H1 (cell line): ENCODE measurements at regions not wholly inside any gene's neighbourhood (a gene's known extent, or its start where the extent isn't known, plus 50 kb on each side); places are given as distances from the start of the nearest gene placed in this dataset.

ENCODE experiments used
- CTCF ChIA-PET: fragments of 300-600 bp; sonication (Branson Sonifier 250); formaldehyde crosslinking; loops from one replicate; lab custom pipeline; 2021; ENCODE audit not compliant: partially characterized antibody; lab: Charles Lee
- POLR2A ChIA-PET: fragments of 300-600 bp; sonication (Branson Sonifier 250); formaldehyde crosslinking; loops from one replicate; lab custom pipeline; 2021; ENCODE audit warnings: inconsistent platforms; ENCODE audit not compliant: partially characterized antibody; lab: Charles Lee
- DNase-seq, 2 experiments: peaks; one replicate each; pipeline versions ENCODE4 v3.0.0 to v3.0.0-alpha.2; 2010 to 2022; ENCODE audit warnings: low spot score in 2 of 2, low read depth in 1 of 2, mixed read lengths in 1 of 2
- FAIRE-seq: peaks from 2 replicates; lab custom pipeline; 2011; peaks lifted over from hg19 to GRCh38; lab: Jason Lieb, UNC
- H2AFZ ChIP-seq: 2 replicates; pipeline ENCODE4 v1.8.1; 2012; ENCODE audit warnings: low read length, inconsistent platforms
- H2AK5ac ChIP-seq: 2 replicates; pipeline ENCODE4 v1.6.1; 2013; ENCODE audit warnings: low read depth, low read length
- H2BK120ac ChIP-seq: replicated peaks from 2 replicates; pipeline ENCODE3; 2013; ENCODE audit warnings: low read depth, low read length, inconsistent platforms
- H2BK12ac ChIP-seq: 2 replicates; pipeline ENCODE4 v1.6.1; 2013; ENCODE audit warnings: low read depth, low read length
- H2BK15ac ChIP-seq: 2 replicates; pipeline ENCODE4 v1.6.1; 2013; ENCODE audit warnings: low read length
- H2BK20ac ChIP-seq: 2 replicates; pipeline ENCODE4 v1.6.1; 2013; ENCODE audit warnings: low read length
- H2BK5ac ChIP-seq: 2 replicates; pipeline ENCODE4 v1.6.1; 2013; ENCODE audit warnings: low read depth, low read length
- H3K14ac ChIP-seq: 2 replicates; pipeline ENCODE4 v1.6.1; 2013; ENCODE audit warnings: inconsistent platforms; ENCODE audit not compliant: insufficient read length
- H3K18ac ChIP-seq: 2 replicates; pipeline ENCODE4 v1.6.1; 2013; ENCODE audit warnings: low read length; ENCODE audit errors: extremely low read depth
- H3K23ac ChIP-seq: 2 replicates; pipeline ENCODE4 v1.6.1; 2013; ENCODE audit warnings: inconsistent platforms; ENCODE audit not compliant: insufficient read length
- H3K23me2 ChIP-seq: 2 replicates; pipeline ENCODE4 v1.6.1; 2013; ENCODE audit warnings: low read depth, low read length
- H3K27ac ChIP-seq: 2 replicates; pipeline ENCODE4 v1.6.1; 2011; ENCODE audit warnings: low read depth, low read length, inconsistent platforms
- H3K27me3 ChIP-seq, 4 experiments: replicated peaks in 1 of 4; 1 replicate in 1 of 4; 2 replicates in 3 of 4; pipeline versions ENCODE4 v1.6.1 to v1.8.1; 2011 to 2013; ENCODE audit warnings: low read length in 3 of 4, mild to moderate bottlenecking in 3 of 4, inconsistent platforms in 2 of 4, mixed read lengths in 2 of 4, moderate library complexity in 1 of 4; ENCODE audit not compliant: control insufficient read depth in 3 of 4, insufficient read depth in 3 of 4; ENCODE audit errors: extremely low read depth in 1 of 4
- H3K36me3 ChIP-seq, 4 experiments: 2 replicates each; pipeline versions ENCODE4 v1.6.1 to v1.8.1; 2011 to 2013; ENCODE audit warnings: mild to moderate bottlenecking in 4 of 4, low read length in 3 of 4, moderate library complexity in 2 of 4, control low read depth in 1 of 4, inconsistent platforms in 1 of 4; ENCODE audit not compliant: insufficient read depth in 4 of 4, control insufficient read depth in 2 of 4
- H3K4ac ChIP-seq: replicated peaks from 2 replicates; pipeline ENCODE3; 2013; ENCODE audit warnings: low read length, low read depth, mixed read lengths, inconsistent platforms; ENCODE audit not compliant: insufficient read length
- H3K4me1 ChIP-seq, 4 experiments: replicated peaks in 1 of 4; 1 replicate in 1 of 4; 2 replicates in 3 of 4; pipeline versions ENCODE4 v1.6.1 to v1.8.1; 2011 to 2013; ENCODE audit warnings: low read length in 3 of 4, inconsistent platforms in 2 of 4, mixed read lengths in 1 of 4; ENCODE audit not compliant: insufficient read depth in 4 of 4, control insufficient read depth in 3 of 4
- H3K4me2 ChIP-seq, 2 experiments: 2 replicates each; pipeline versions ENCODE4 v1.6.1 to v1.8.1; 2011 to 2013; ENCODE audit warnings: low read depth in 2 of 2, low read length in 2 of 2, control low read depth in 1 of 2, inconsistent platforms in 1 of 2, mild to moderate bottlenecking in 1 of 2; ENCODE audit not compliant: insufficient read depth in 1 of 2
- H3K4me3 ChIP-seq, 4 experiments: fragments of 200-600, 300-600 bp in 1 of 4; sonication (generic), shearing (Covaris generic), sonication (Bioruptor Twin) in 1 of 4; 2 replicates each; pipeline versions ENCODE4 v1.5.1 to v1.8.1; 2011 to 2016; ENCODE audit warnings: low read length in 4 of 4, low read depth in 3 of 4, control low read depth in 2 of 4, inconsistent platforms in 2 of 4, mild to moderate bottlenecking in 2 of 4, mixed read lengths in 1 of 4, moderate library complexity in 1 of 4; ENCODE audit not compliant: insufficient read depth in 2 of 4; ENCODE audit errors: extremely low read depth in 1 of 4
- H3K56ac ChIP-seq: replicated peaks from 2 replicates; pipeline ENCODE3; 2013; ENCODE audit warnings: low read depth, mild to moderate bottlenecking, mixed read lengths, low read length, inconsistent platforms; ENCODE audit not compliant: insufficient read length
- H3K79me1 ChIP-seq: 2 replicates; pipeline ENCODE4 v1.6.1; 2013; ENCODE audit warnings: low read depth, low read length, control low read depth
- H3K79me2 ChIP-seq, 2 experiments: 2 replicates each; pipeline versions ENCODE4 v1.6.1 to v1.8.1; 2012 to 2013; ENCODE audit warnings: low read length in 2 of 2, mild to moderate bottlenecking in 2 of 2, inconsistent platforms in 1 of 2; ENCODE audit not compliant: insufficient read depth in 2 of 2, control insufficient read depth in 1 of 2
- H3K9ac ChIP-seq, 4 experiments: replicated peaks in 1 of 4; 1 replicate in 1 of 4; 2 replicates in 3 of 4; pipeline versions ENCODE4 v1.6.1 to v1.8.1; 2011 to 2013; ENCODE audit warnings: low read depth in 3 of 4, low read length in 3 of 4, control low read depth in 2 of 4, mild to moderate bottlenecking in 2 of 4, moderate library complexity in 2 of 4, inconsistent platforms in 1 of 4; ENCODE audit errors: extremely low read depth in 1 of 4
- H3K9me3 ChIP-seq, 2 experiments: 2 replicates each; pipeline versions ENCODE4 v1.6.1 to v1.8.1; 2012 to 2013; ENCODE audit warnings: mild to moderate bottlenecking in 2 of 2, moderate library complexity in 2 of 2, control low read depth in 1 of 2, inconsistent platforms in 1 of 2, low read depth in 1 of 2, low read length in 1 of 2, mixed read lengths in 1 of 2; ENCODE audit not compliant: insufficient read depth in 2 of 2
- H4K20me1 ChIP-seq, 2 experiments: replicated peaks in 1 of 2; 2 replicates each; pipeline versions ENCODE3 to v1.8.1; 2011 to 2013; ENCODE audit warnings: inconsistent platforms in 2 of 2, low read length in 2 of 2, mild to moderate bottlenecking in 1 of 2; ENCODE audit not compliant: insufficient read depth in 2 of 2, control insufficient read depth in 1 of 2
- H4K5ac ChIP-seq: 2 replicates; pipeline ENCODE4 v1.6.1; 2013; ENCODE audit warnings: low read length, low read depth, mixed read lengths, inconsistent platforms; ENCODE audit not compliant: insufficient read length
- H4K8ac ChIP-seq: 2 replicates; pipeline ENCODE4 v1.8.0; 2013; ENCODE audit warnings: mild to moderate bottlenecking, moderate library complexity, low read length, inconsistent platforms; ENCODE audit not compliant: insufficient read depth; ENCODE audit errors: extremely low read depth
- H4K91ac ChIP-seq: replicated peaks from 2 replicates; pipeline ENCODE3; 2013; ENCODE audit warnings: low read length, mixed read lengths, inconsistent platforms; ENCODE audit not compliant: insufficient read length
- FOSL1 ChIP-seq: IDR thresholded peaks from 2 replicates; pipeline ENCODE4 v1.6.1; 2011; ENCODE audit warnings: mild to moderate bottlenecking, low read depth, low read length, moderate library complexity; ENCODE audit not compliant: insufficient read depth
- WGBS, 2 experiments: shearing (Covaris generic) in 1 of 2; methylation state at CpG; one replicate each; pipeline versions ENCODE4 v1.1.6 to v1.1.7; 2013 to 2015; ENCODE audit warnings: low lambda C conversion rate in 2 of 2, mixed read lengths in 2 of 2, inconsistent platforms in 1 of 2, low coverage in 1 of 2, missing lambda C conversion rate in 1 of 2; ENCODE audit not compliant: insufficient replicate concordance in 2 of 2, insufficient coverage in 1 of 2, insufficient read length in 1 of 2; ENCODE audit errors: extremely low coverage in 1 of 2, missing lambda C conversion rate in 1 of 2; 5-methylcytosine and 5-hydroxymethylcytosine counted together
- TF ChIP-seq, protein P1 (sequence below): IDR thresholded peaks from 2 replicates; pipeline ENCODE4 v1.6.1; 2012; ENCODE audit warnings: inconsistent platforms

DNA sequence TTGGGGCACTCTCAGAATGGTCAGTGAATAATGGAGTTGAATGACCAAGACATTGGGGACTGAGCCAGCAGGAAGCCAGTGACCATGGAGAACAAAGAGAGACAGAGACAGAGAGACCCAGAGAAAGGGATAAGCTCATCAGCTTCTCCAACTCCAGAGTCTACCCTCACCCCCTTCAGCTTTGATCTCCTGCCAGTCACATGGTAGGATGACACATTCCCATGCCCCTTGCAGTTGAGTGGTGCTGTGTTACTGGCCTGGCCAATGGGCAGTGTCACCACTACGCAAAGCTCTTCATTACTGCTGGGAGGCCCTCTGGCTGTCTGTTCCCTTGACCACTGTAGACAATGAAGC lies 643.5 kb downstream of the AJAP1 start:
- DNase-seq (no peak), FAIRE-seq (no peak)
- H3K4me3 ChIP-seq = no peak overlapping the region
- no peak overlapping the region for H3K14ac ChIP-seq
- H3K23ac ChIP-seq = no peak overlapping the region
- ChIA-PET POLR2A (no interaction called here), CTCF (interaction anchor here (0.6 to 2.3 kb wide), 6 partner anchors 12 to 217 kb away, joined by 3 to 11 read pairs (median 4); no protein-coding TSS in a partner anchor)
- H2BK20ac ChIP-seq = no peak overlapping the region
- no peak overlapping the region for H4K5ac ChIP-seq
- H4K8ac ChIP-seq = no peak overlapping the region
- H3K23me2 ChIP-seq = no peaks in the 10 kb centered on the region
- 73% methylated on average over 1 of the region's 1 CpG; no CpG with 5 or more reads in 1 of the 2 experiments for WGBS, 2 experiments
- no peak overlapping the region for H3K18ac ChIP-seq
- H2BK12ac ChIP-seq = no peak overlapping the region
- H3K4me2 ChIP-seq = no peak overlapping the region
- no peaks in the 10 kb centered on the region for H3K36me3 ChIP-seq
- no peak overlapping the region for H2BK5ac ChIP-seq
- no peaks in the 10 kb centered on the region for H3K79me1 ChIP-seq
- no peaks in the 10 kb centered on the region for H3K79me2 ChIP-seq
- H2BK120ac ChIP-seq = no peak overlapping the region
- no peaks in the 10 kb centered on the region for H3K4me1 ChIP-seq
- H4K20me1 ChIP-seq = no peaks in the 10 kb centered on the region
- H3K27ac ChIP-seq = no peak overlapping the region
- H3K9ac ChIP-seq = no peak overlapping the region
- H3K4ac ChIP-seq = no peak overlapping the region
- no peak overlapping the region for H3K56ac ChIP-seq
- H3K27me3 ChIP-seq = no peaks in the 10 kb centered on the region
- H4K91ac ChIP-seq = no peak overlapping the region
- H2BK15ac ChIP-seq = no peak overlapping the region
- no peak overlapping the region for H2AFZ ChIP-seq
- H3K9me3 ChIP-seq = no peaks in the 10 kb centered on the region
- no peak overlapping the region for H2AK5ac ChIP-seq
- TF ChIP-seq, protein P1, sequence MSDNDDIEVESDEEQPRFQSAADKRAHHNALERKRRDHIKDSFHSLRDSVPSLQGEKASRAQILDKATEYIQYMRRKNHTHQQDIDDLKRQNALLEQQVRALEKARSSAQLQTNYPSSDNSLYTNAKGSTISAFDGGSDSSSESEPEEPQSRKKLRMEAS = no peak
- TF ChIP-seq FOSL1 = no peak
